Myocyte (in vitro differentiated cells): ENCODE measurements at regions not wholly inside any gene's neighbourhood (a gene's known extent, or its start where the extent isn't known, plus 50 kb on each side); places are given as distances from the start of the nearest gene placed in this dataset.

Experiments
- DNase-seq: peaks from one replicate; pipeline ENCODE4 v3.0.0-alpha.2; 2012; ENCODE audit warnings: low read depth

GRCh38 chr11:64456509-64457320 lies 97.8 kb downstream of the RPS6KA4 start:
- peak; percentile 73 for DNase-seq

- DNase-seq, result no peak
These were observed 98.2 kb upstream of the SLC22A11 start for GRCh38 chr11:64457416-64458010.

DNA sequence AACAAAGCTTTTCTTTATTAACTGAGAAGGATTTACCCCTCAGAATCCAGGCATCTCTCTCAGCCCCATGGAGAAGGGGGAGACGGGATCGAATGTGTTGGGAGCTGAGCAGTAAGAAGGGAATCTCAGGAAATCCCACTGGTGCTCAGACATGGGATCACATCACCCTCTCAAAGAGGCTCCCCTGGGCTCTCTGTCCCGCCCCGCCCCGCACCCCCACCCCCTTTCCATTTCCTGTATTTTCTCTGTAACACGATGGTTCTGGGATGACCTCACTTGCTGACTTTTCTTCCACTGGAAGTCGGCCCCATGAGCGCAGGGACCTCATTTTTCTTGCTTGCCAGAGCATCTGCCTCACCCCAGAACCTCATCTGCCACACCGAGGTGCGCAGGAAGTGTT lies 96.7 kb upstream of the SLC22A11 start:
- no peak for DNase-seq

- no peak for DNase-seq
These were observed 96.1 kb upstream of the SLC22A11 start for GRCh38 chr11:64459609-64460008.

GRCh38 chr11:64461081-64461480 lies 94.7 kb upstream of the SLC22A11 start:
- DNase-seq, result no peak

- no peak for DNase-seq
These were observed 89.5 kb upstream of the SLC22A11 start for GRCh38 chr11:64466115-64466718.

DNA sequence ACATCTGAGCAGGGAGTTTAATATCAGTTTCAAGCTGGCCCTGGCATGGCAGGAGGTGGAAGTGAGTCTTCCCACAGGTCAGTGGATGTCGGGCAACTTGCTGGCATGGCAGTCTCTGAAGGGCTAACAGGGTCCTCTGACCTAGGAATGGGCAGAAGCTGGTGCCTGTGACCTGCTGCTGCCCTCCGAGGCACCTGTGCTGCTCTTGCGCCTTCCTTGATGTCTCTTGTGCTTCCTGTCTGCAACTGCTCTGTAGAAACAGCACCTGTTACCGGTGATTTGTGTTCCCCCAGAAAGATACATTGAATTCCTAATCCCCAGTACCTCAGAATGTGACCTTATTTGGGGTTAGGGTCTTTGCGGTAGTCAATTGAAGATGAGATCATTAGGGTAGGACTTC lies 86.5 kb upstream of the SLC22A11 start:
- no peak for DNase-seq

GRCh38 chr11:64472593-64473455 lies 82.9 kb upstream of the SLC22A11 start:
- DNase-seq, result no peak

DNA sequence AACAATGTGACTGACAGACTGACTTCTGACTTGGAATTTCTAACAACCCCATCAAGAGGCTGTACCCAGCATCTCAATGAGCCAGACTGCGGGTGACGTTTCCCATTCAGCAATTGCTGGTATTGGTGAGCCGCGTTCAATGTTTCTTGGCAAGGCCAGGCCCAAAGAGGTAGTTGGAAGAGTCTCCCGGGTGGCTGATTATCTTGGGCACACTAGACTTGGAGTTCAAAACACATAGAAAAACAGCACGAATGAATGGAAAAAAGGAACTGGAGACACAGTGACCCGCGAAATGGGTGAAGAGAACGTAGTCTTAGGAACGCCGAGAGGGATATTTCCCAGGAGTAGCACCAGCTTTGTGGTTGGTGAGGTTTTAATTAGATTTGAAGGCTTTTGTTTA lies 81.1 kb upstream of the SLC22A11 start:
- no peak for DNase-seq

- no peak for DNase-seq
These were observed 80.6 kb upstream of the SLC22A11 start for GRCh38 chr11:64475145-64475544.

DNA sequence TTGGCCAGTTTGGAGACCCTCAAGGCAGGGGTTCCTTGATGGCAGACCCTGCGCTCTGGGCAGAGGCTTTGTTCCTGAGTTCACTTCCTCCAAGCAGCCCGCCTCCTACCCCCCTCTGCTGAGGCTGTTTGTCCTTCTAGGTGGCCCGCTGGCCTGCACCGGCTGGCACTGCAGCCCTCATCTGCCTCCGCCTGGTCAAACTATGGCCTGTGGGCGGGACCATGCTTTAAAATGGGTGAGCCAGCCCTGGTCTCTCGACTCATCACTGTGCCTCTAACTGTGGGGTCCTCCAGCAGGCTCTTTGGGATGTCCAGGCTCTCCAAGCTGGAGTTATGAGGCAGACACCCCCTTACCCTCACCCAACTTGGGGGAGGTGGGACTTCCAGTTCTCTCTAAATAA lies 78.9 kb upstream of the SLC22A11 start:
- DNase-seq, result no peak

- DNase-seq, result no peak
These were observed 78.1 kb upstream of the SLC22A11 start for GRCh38 chr11:64477675-64478074.

GRCh38 chr11:64482588-64482987 lies 73.2 kb upstream of the SLC22A11 start:
- DNase-seq, result peak; percentile 91

DNA sequence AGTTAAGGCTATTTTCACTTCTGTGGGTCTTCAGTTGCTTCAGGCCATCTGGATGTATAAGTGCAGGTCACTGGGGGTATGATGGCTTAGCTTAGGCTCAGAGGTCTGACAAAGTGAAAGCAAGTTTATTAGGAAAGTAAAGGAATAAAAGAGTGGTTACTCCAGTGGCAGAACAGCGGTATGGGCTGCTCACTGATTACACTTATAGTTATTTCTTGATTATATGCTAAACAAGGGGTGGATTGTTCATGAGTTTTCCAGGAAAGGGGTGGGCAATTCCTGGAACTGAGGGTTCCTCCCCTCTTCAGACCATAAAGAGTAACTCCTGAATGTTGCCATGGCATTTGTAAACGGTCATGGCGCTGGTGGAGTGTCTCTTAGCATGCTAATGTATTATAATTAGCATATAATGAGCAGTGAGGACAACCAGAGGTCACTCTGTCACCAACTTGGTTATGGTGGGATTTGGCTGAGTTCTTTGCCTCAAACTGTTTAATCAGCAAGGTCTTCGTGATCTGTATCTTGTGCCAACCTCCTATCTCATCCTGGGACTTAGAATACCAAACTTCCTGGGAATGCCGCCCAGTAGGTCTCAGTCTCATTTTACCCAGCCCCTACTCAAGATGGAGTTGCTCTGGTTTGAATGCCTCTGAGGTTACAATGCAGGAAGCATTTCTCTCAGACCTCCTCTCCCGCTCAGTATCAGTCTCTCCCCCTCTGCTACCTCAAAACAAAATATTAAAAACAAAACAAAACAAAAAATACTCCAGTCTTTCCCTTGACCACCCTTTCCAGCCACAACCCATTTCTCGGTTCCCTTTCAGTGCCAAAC lies 71.3 kb upstream of the SLC22A11 start:
- no peak for DNase-seq

DNA sequence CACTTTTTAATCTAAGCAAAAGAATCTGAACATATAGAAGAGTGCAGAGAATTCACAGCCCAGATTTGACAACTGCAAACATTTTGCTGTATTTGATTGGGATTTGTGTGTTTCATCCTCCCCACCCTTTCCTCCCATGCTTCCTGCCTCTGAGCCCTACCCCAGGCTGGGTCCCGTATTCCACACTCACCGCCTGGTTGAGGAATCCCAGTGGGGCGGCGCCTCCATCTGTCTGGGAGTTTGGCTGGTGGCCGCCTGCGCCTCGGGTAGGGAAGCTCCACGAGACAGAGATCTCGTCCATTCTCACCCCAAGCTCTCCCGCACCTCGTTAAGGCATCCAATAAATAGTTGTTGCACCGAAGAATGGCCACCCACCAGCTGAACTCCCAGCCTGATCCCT lies 70.7 kb upstream of the SLC22A11 start:
- DNase-seq, result no peak

DNA sequence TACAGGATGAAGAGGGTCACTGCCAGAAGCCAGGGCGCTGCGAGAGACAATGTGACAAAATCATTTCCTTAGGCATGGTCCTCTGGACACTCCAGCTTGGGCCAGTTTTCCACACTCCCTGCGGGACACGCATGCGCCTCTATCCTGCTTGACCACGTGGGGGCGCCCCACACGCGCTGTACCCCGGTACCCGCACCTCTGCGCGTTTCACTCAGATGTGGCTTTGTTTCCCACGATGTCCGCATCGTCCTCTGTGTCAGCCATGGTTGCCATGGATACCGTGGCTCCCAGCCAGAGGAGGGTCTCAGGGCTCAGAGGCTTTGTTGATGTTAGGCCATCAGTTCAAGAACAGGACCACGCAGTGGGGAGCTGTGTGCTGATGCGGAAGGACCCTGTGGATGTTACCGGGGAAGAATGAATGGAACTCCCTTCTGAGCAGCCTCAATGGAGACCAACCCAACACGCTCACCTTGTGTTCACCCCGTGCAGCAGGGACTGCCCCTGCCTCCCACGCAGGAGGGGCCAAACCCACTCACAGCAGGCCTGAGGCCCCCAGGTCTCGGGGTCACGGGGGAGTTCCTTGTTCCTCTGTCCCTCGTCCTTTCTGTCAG lies 65.8 kb upstream of the SLC22A11 start:
- DNase-seq, result peak; percentile 10

GRCh38 chr11:64490562-64491216 lies 65.1 kb upstream of the SLC22A11 start:
- no peak for DNase-seq

DNA sequence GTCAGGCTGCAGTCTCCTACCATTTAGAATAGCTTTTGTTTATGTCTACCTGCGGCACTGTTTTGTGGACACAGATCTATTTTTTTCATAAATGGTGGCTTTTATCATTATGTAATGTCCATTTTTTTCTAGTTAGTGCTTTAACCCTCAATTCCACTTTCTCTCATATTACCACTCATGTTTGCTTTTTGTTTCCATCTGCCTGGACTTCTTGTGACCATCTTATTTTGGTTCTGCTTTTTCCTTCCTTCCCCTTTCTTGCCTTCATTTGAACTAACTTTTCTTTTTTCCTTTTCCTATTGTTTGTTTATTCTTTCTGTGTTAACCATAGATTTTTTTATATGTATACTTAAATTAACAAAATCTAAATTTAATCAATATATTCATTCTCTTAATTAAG lies 63.2 kb upstream of the SLC22A11 start:
- DNase-seq, result no peak

- no peak for DNase-seq
These were observed 57.6 kb upstream of the SLC22A11 start for GRCh38 chr11:64498136-64498535.
